COR-L47 (cell line): ENCODE measurements at regions not wholly inside any gene's neighbourhood (a gene's known extent, or its start where the extent isn't known, plus 50 kb on each side); places are given as distances from the start of the nearest gene placed in this dataset.
"Not testable (repeated sequence)": the region's sequence is repeated elsewhere in the genome, so short reads cannot be mapped to it uniquely, and the experiment has no call there.

ENCODE experiments used
- DNase-seq: peaks from one replicate; lab custom pipeline; 2025; lab: John Stamatoyannopoulos, UW

- DNase-seq: no peak
Measured at GRCh38 chr4:18241727-18242126, 220.2 kb upstream of the LCORL start.

GRCh38 chr4:18234108-18234507 is 212.6 kb upstream of the LCORL start:
- DNase-seq: no peak

- DNase-seq: no peak
Measured at GRCh38 chr4:18231726-18232125, 210.2 kb upstream of the LCORL start.

GRCh38 chr4:18227880-18228279 is 206.3 kb upstream of the LCORL start:
- no peak for DNase-seq

GRCh38 chr4:18214411-18215055 is 193.0 kb upstream of the LCORL start:
- DNase-seq: no peak

GRCh38 chr4:18213576-18214198 is 192.1 kb upstream of the LCORL start:
- no peak for DNase-seq

- no peak for DNase-seq
Measured at GRCh38 chr4:18209448-18209847, 187.9 kb upstream of the LCORL start.

- DNase-seq: no peak
Measured at GRCh38 chr4:18203966-18204365, 182.4 kb upstream of the LCORL start.

GRCh38 chr4:18202486-18202885 is 180.9 kb upstream of the LCORL start:
- no peak for DNase-seq

- DNase-seq: no peak
Measured at GRCh38 chr4:18201885-18202284, 180.3 kb upstream of the LCORL start.

GRCh38 chr4:18198653-18199052 is 177.1 kb upstream of the LCORL start:
- DNase-seq: no peak

- DNase-seq: no peak
Measured at GRCh38 chr4:18197467-18197866, 175.9 kb upstream of the LCORL start.

GRCh38 chr4:18194278-18194677 is 172.7 kb upstream of the LCORL start:
- no peak for DNase-seq

- DNase-seq: no peak
Measured at GRCh38 chr4:18192901-18193300, 171.3 kb upstream of the LCORL start.

GRCh38 chr4:18185491-18185890 is 163.9 kb upstream of the LCORL start:
- DNase-seq: no peak

GRCh38 chr4:18180892-18181291 is 159.3 kb upstream of the LCORL start:
- no peak for DNase-seq

GRCh38 chr4:18180122-18180521 is 158.6 kb upstream of the LCORL start:
- DNase-seq: no peak

- no peak for DNase-seq
Measured at GRCh38 chr4:18171896-18172295, 150.3 kb upstream of the LCORL start.

- DNase-seq: no peak
Measured at GRCh38 chr4:18167831-18168230, 146.3 kb upstream of the LCORL start.

- no peak for DNase-seq
Measured at GRCh38 chr4:18166925-18167324, 145.4 kb upstream of the LCORL start.

- DNase-seq: no peak
Measured at GRCh38 chr4:18162453-18162852, 140.9 kb upstream of the LCORL start.

GRCh38 chr4:18159117-18159912 is 137.8 kb upstream of the LCORL start:
- DNase-seq: not testable (repeated sequence)
